Uterus (tissue), 2 donors: ENCODE measurements at regions not wholly inside any gene's neighbourhood (a gene's known extent, or its start where the extent isn't known, plus 50 kb on each side); places are given as distances from the start of the nearest gene placed in this dataset.

ENCODE experiments used
- CTCF ChIP-seq, 4 experiments: fragments of 200-600 bp in 2 of 4; fragments of 450-650 bp in 2 of 4; sonication (generic) in 2 of 4; IDR thresholded peaks; one replicate each; pipeline ENCODE4 v1.5.1; 2016 to 2019; ENCODE audit warnings: antibody characterized with exemption in 4 of 4, mild to moderate bottlenecking in 2 of 4, moderate library complexity in 1 of 4
- POLR2A ChIP-seq, 2 donors: fragments of 450-650 bp; IDR thresholded peaks; one replicate each; pipeline ENCODE4 v1.6.1; 2016; ENCODE audit warnings: antibody characterized with exemption in 2 of 2, mild to moderate bottlenecking in 1 of 2, moderate library complexity in 1 of 2

GRCh38 chr1:147812799-147813198 is 52.4 kb upstream of the GJA5 start:
- TF ChIP-seq CTCF (IDR thresholded peaks at IDR 0.05) = no peak
- TF ChIP-seq POLR2A (IDR thresholded peaks at IDR 0.05) = no peak
